Chondrocyte (in vitro differentiated cells): ENCODE measurements at regions not wholly inside any gene's neighbourhood (a gene's known extent, or its start where the extent isn't known, plus 50 kb on each side); places are given as distances from the start of the nearest gene placed in this dataset.

Source experiments
- DNase-seq: peaks from one replicate; pipeline ENCODE4 v3.0.0; 2021; ENCODE audit warnings: mixed read lengths, low spot score
- H3K27ac Mint-ChIP-seq: one replicate; pipeline ENCODE4 v1.8.0; 2021; ENCODE audit warnings: mild to moderate bottlenecking, moderate library complexity, mixed read lengths; ENCODE audit not compliant: unreplicated experiment
- H3K27me3 Mint-ChIP-seq: 2 replicates; pipeline ENCODE4 v1.8.0; 2021; ENCODE audit warnings: low read depth, mixed read lengths
- H3K36me3 Mint-ChIP-seq: 2 replicates; pipeline ENCODE4 v1.8.0; 2021; ENCODE audit warnings: low read depth, mixed read lengths
- H3K4me1 Mint-ChIP-seq: 2 replicates; pipeline ENCODE4 v1.8.0; 2021; ENCODE audit warnings: low read depth, mild to moderate bottlenecking, mixed read lengths
- H3K4me3 Mint-ChIP-seq: one replicate; pipeline ENCODE4 v1.8.0; 2021; ENCODE audit warnings: mild to moderate bottlenecking, moderate library complexity, mixed read lengths; ENCODE audit not compliant: unreplicated experiment
- H3K9me3 Mint-ChIP-seq: 2 replicates; pipeline ENCODE4 v1.8.0; 2021; ENCODE audit warnings: low read depth, mixed read lengths
- TF ChIP-seq, protein P1 (sequence below): fragments of 200-600 bp; sonication (generic); IDR thresholded peaks from 2 replicates; pipeline ENCODE4 v1.5.0; 2021; ENCODE audit warnings: antibody characterized with exemption, mild to moderate bottlenecking, moderate library complexity

- TF ChIP-seq, protein P1, sequence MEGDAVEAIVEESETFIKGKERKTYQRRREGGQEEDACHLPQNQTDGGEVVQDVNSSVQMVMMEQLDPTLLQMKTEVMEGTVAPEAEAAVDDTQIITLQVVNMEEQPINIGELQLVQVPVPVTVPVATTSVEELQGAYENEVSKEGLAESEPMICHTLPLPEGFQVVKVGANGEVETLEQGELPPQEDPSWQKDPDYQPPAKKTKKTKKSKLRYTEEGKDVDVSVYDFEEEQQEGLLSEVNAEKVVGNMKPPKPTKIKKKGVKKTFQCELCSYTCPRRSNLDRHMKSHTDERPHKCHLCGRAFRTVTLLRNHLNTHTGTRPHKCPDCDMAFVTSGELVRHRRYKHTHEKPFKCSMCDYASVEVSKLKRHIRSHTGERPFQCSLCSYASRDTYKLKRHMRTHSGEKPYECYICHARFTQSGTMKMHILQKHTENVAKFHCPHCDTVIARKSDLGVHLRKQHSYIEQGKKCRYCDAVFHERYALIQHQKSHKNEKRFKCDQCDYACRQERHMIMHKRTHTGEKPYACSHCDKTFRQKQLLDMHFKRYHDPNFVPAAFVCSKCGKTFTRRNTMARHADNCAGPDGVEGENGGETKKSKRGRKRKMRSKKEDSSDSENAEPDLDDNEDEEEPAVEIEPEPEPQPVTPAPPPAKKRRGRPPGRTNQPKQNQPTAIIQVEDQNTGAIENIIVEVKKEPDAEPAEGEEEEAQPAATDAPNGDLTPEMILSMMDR: no peak
- Mint-ChIP-seq H3K9me3 (peaks cover 2% of the 10 kb centered on the region), H3K27me3 (no peaks in the 10 kb centered on the region)
Measured at GRCh38 chr13:75165543-75166230, 316.3 kb downstream of the TBC1D4 start.

DNA sequence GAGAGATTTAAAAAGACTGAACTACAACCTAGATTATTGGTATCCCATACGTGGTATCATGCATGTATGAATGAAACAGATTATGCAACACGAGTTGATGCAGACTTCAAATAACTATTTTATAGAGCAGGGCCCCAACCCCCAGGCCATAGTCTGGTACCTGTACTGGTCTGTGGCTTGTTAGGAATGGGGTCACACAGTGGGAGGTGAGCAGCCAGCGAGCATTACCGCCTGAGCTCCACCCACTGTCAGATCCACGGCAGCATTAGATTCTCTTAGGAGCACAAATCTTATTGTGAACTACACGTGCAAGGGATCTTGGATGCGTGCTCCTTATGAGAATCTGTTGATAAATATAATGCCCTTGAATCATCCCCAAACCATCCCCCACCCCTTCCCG is 320.2 kb downstream of the TBC1D4 start:
- Mint-ChIP-seq H3K4me1 (no peaks in the 10 kb centered on the region), H3K36me3 (no peaks in the 10 kb centered on the region), H3K4me3 (no peak overlapping the region), H3K27ac (no peak overlapping the region), H3K27me3 (no peaks in the 10 kb centered on the region), H3K9me3 (peaks cover 8% of the 10 kb centered on the region)
- TF ChIP-seq, protein P1: no peak
- no peak for DNase-seq

More at GRCh38 chr13:75165543-75166230, 316.3 kb downstream of the TBC1D4 start:
- no peaks in the 10 kb centered on the region for H3K4me1 Mint-ChIP-seq
- no peak overlapping the region for H3K4me3 Mint-ChIP-seq
- no peak for DNase-seq
- no peak overlapping the region for H3K27ac Mint-ChIP-seq
- no peaks in the 10 kb centered on the region for H3K36me3 Mint-ChIP-seq

- H3K27ac Mint-ChIP-seq: no peak overlapping the region
- H3K9me3 Mint-ChIP-seq: peaks cover 15% of the 10 kb centered on the region
- TF ChIP-seq, protein P1: no peak
- no peaks in the 10 kb centered on the region for H3K4me1 Mint-ChIP-seq
- no peaks in the 10 kb centered on the region for H3K27me3 Mint-ChIP-seq
- H3K36me3 Mint-ChIP-seq: no peaks in the 10 kb centered on the region
- DNase-seq: no peak
- H3K4me3 Mint-ChIP-seq: no peak overlapping the region
Measured at GRCh38 chr13:75160984-75161383, 321.0 kb downstream of the TBC1D4 start.

- no peak overlapping the region for H3K4me3 Mint-ChIP-seq
Measured at GRCh38 chr13:75154331-75154730, 327.6 kb downstream of the TBC1D4 start.

GRCh38 chr13:75153834-75154233 is 328.1 kb downstream of the TBC1D4 start:
- TF ChIP-seq, protein P1: no peak
- no peak for DNase-seq
- H3K36me3 Mint-ChIP-seq: peaks cover 10% of the 10 kb centered on the region
- no peaks in the 10 kb centered on the region for H3K27me3 Mint-ChIP-seq
- peak overlapping the region; percentile 5 for H3K27ac Mint-ChIP-seq
- peaks cover 27% of the 10 kb centered on the region for H3K9me3 Mint-ChIP-seq
- no peak overlapping the region for H3K4me3 Mint-ChIP-seq
- peaks cover 36% of the 10 kb centered on the region for H3K4me1 Mint-ChIP-seq

More at GRCh38 chr13:75154331-75154730, 327.6 kb downstream of the TBC1D4 start:
- peaks cover 10% of the 10 kb centered on the region for H3K36me3 Mint-ChIP-seq
- peaks cover 36% of the 10 kb centered on the region for H3K4me1 Mint-ChIP-seq
- TF ChIP-seq, protein P1: no peak
- DNase-seq: no peak
- H3K27me3 Mint-ChIP-seq: no peaks in the 10 kb centered on the region
- no peak overlapping the region for H3K27ac Mint-ChIP-seq
- peaks cover 27% of the 10 kb centered on the region for H3K9me3 Mint-ChIP-seq
